C4-2B (cell line): ENCODE measurements at regions not wholly inside any gene's neighbourhood (a gene's known extent, or its start where the extent isn't known, plus 50 kb on each side); places are given as distances from the start of the nearest gene placed in this dataset.

Experiments used
- H3K27ac ChIP-seq: fragments of 450-650 bp; 2 replicates; pipeline ENCODE4 v1.5.1; 2017
- ZFX ChIP-seq: fragments of 450-650 bp; IDR thresholded peaks from 2 replicates; pipeline ENCODE4 v1.6.1; 2017
- TF ChIP-seq, protein P1 (sequence below): fragments of 450-650 bp; conservative IDR thresholded peaks from 2 replicates; pipeline ENCODE4 v1.5.1; 2017; ENCODE audit warnings: mild to moderate bottlenecking

DNA sequence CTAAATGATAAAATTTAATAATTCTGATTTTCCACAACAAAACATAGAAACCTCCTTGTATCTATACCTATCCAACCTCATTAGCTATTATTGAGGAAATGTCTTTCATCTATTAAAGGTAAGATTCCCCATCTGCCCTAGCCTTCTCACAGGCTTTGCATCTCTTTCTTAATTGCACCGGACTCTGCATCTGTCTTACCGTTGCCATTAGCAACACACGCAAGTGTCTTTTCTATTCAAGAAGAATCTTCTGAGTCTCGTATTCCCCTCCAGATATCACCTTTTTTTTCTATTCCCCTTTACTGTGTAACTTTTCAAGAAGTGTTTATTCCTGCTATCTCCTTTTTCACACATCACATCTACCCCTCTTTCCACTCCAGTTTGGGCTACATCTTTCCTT, 500.0 kb downstream of the NOVA1 start:
- TF ChIP-seq ZFX, result no peak
- TF ChIP-seq, protein P1, sequence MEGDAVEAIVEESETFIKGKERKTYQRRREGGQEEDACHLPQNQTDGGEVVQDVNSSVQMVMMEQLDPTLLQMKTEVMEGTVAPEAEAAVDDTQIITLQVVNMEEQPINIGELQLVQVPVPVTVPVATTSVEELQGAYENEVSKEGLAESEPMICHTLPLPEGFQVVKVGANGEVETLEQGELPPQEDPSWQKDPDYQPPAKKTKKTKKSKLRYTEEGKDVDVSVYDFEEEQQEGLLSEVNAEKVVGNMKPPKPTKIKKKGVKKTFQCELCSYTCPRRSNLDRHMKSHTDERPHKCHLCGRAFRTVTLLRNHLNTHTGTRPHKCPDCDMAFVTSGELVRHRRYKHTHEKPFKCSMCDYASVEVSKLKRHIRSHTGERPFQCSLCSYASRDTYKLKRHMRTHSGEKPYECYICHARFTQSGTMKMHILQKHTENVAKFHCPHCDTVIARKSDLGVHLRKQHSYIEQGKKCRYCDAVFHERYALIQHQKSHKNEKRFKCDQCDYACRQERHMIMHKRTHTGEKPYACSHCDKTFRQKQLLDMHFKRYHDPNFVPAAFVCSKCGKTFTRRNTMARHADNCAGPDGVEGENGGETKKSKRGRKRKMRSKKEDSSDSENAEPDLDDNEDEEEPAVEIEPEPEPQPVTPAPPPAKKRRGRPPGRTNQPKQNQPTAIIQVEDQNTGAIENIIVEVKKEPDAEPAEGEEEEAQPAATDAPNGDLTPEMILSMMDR, result no peak

DNA sequence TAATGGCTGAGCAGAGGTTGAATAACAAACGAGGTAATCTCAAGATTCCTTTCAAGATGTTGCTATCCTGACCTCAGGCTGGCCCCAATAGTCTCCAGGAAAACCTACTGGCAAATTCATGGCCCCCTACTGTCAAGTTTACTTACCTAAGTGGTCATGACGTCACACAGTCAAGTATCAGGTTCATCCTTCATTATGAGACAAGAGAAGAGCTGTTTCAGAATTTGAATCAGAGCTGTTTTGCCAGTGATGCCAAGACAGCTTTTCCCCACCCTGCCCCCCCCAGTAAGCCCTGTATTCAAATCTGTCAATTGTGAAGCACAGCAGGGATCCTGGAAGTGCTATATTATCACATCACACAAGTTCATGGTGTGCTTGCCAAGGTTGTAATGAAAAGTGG, 509.6 kb downstream of the NOVA1 start:
- H3K27ac ChIP-seq, result no peak overlapping the region

More for the DNA sequence above, 500.0 kb downstream of the NOVA1 start:
- no peak overlapping the region for H3K27ac ChIP-seq

DNA sequence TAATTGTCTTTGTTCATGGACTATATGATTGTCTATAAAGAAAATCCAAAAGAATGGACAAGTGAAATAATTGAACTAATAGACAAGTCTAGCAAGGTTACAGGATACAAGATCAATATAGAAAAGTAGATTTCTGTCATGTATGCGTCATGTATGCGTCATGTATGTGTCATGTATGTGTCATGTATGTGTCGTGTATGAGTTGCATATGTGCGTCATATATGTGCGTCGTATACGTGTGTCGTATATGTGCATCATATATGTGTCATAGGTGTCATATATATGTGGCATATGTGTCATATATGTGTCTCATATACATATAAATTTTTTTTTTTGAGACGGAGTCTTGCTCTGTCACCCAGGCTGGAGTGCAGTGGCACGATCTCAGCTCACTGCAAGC, 516.8 kb downstream of the NOVA1 start:
- no peak for TF ChIP-seq ZFX
- TF ChIP-seq, protein P1, result no peak

More for the DNA sequence above, 509.6 kb downstream of the NOVA1 start:
- TF ChIP-seq ZFX, result no peak
- TF ChIP-seq, protein P1, result no peak

DNA sequence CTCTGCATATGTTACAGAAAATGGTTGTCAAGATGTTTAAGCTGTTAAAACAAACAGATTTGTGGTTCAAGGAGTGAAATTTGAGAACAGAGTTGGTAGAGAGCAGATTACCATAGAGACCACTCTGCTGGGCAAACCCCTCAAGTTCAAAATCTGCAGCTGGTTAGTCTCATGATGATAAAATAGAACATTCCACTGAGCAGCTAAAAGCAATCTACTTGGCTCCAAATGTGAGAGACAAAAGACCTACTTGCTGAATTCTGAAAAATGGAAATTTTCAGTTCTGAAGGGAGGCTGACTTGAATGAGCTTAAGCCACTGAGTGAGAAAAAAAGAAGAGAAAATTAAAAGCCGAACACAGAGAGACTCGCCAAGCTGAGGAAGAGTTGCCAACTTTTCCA, 519.3 kb downstream of the NOVA1 start:
- no peak for TF ChIP-seq ZFX
- TF ChIP-seq, protein P1, result no peak
- no peak overlapping the region for H3K27ac ChIP-seq

More for the DNA sequence above, 516.8 kb downstream of the NOVA1 start:
- no peak overlapping the region for H3K27ac ChIP-seq

DNA sequence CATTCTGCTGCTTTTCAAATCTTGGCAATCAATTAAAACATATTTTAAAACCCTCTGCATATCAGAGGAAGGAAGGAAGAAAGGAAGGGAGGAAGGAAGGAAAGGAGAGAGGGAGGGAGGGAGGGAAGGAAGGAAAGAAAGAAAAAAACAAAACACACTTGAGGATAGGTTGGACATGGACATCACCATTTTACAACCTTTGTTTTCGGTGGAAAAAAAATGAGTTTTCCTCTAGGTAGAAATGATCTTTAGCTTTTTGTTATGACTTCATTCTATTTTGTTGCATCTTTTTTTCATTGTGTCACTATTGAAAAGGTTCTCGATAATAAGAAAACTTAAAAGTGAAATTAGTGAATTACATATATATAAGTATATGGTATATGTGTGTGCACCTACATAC, 522.9 kb downstream of the NOVA1 start:
- TF ChIP-seq, protein P1, result no peak
- TF ChIP-seq ZFX, result no peak
- no peak overlapping the region for H3K27ac ChIP-seq

DNA sequence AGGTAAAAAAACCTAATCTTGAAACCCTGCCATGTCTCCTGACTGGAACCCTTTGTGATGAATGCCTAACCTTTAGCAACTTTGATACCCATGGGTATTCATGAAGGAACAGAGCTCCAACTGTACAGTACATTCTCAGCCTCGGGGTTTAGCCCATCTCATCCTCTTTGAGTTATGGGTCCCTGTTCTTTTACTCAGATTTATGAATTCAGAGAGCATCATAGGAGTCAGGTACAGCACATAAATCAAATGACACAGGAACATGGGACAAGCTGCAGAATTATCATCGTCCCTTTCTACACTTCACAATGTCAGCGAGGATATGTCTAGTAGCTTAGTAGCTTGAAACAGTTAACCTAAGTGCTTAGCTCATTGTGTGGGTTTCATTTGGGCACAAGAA, 527.4 kb downstream of the NOVA1 start:
- H3K27ac ChIP-seq, result no peak overlapping the region
- TF ChIP-seq ZFX, result no peak
- TF ChIP-seq, protein P1, result no peak

DNA sequence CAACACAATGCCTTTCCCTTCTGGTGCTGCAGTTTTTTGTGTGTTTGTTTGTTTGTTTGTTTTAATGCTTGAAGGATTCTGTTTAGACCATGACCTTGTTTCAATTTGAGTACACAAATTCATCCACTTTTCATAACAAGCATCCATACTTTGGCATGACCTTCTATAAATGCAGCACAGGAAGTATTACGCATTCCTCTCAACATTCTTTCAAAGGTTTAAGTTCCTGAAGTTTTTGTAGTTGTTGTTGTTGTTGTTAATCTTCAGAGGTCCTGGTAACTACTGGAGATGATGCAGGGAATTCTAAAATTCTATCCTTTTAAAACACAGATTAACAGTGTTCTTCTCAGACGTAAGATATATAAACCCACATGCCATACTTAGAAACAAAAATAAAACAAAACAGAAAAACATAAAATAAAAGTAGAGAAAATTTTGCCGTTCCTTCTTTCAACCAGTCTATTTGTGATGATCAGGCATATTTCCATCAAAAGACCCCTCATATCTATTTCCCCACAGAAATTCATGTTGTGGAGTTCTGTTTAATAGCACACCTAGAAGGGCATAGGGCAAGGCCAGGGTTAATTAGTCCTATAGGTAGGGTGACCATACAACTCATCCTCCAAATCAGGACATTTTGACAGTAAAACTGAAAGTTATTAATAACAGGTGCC, 529.9 kb downstream of the NOVA1 start:
- no peak overlapping the region for H3K27ac ChIP-seq
- TF ChIP-seq ZFX, result no peak
- TF ChIP-seq, protein P1, result no peak
